ENCODE measurements at regions not wholly inside any gene's neighbourhood (a gene's known extent, or its start where the extent isn't known, plus 50 kb on each side); places are given as distances from the start of the nearest gene placed in this dataset.

- TF ChIP-seq CTCF (IDR thresholded peaks at IDR 0.05) (no peak), POLR2AphosphoS5 (IDR thresholded peaks at IDR 0.05; ENCODE audit: low read depth, low read length) (no peak)
Measured at GRCh38 chr15:47283246-47283645, 434.1 kb upstream of the SEMA6D start.
